ENCODE measurements at regions not wholly inside any gene's neighbourhood (a gene's known extent, or its start where the extent isn't known, plus 50 kb on each side); places are given as distances from the start of the nearest gene placed in this dataset.

- no peak for TF ChIP-seq POLR2A (IDR thresholded peaks at IDR 0.05)
- TF ChIP-seq CTCF (IDR thresholded peaks at IDR 0.05 in 4 of 5, conservative IDR thresholded peaks at IDR 0.05 in 1 of 5): no peak
Measured at GRCh38 chr5:54832858-54833257, 152.5 kb downstream of the ESM1 start.
